ENCODE measurements at regions not wholly inside any gene's neighbourhood (a gene's known extent, or its start where the extent isn't known, plus 50 kb on each side); places are given as distances from the start of the nearest gene placed in this dataset.

DNA sequence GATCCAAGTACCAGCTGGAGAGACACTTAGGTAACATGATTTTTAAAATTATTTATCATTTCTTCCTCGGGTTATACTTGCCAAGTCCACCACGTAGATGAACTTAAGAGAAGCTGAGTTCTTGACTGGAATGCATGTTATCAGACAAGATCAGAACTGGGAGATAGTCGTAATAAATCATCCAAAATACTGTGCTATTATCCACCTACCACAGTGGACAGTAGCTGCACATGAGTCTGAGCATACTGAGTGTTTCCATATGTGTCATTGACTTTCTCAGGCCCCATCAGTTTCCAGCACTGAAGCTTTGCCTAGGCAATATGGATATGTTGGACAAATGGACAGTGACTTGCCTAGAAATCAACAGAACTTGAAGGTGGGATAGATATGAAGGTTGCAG, 77.9 kb upstream of the RRP15 start:
- H3K27ac ChIP-seq: no peak overlapping the region
- no peaks in the 10 kb centered on the region for H3K9me3 ChIP-seq
- 64 to 70% methylated on average over 3 of the region's 3 CpGs for WGBS, 2 donors
- no peak for DNase-seq
- H3K27me3 ChIP-seq: no peaks in the 10 kb centered on the region
- no peak for ATAC-seq (ENCODE audit: low FRiP score in 2 of 2)
- H3K36me3 ChIP-seq: no peaks in the 10 kb centered on the region
- TF ChIP-seq, protein P1, sequence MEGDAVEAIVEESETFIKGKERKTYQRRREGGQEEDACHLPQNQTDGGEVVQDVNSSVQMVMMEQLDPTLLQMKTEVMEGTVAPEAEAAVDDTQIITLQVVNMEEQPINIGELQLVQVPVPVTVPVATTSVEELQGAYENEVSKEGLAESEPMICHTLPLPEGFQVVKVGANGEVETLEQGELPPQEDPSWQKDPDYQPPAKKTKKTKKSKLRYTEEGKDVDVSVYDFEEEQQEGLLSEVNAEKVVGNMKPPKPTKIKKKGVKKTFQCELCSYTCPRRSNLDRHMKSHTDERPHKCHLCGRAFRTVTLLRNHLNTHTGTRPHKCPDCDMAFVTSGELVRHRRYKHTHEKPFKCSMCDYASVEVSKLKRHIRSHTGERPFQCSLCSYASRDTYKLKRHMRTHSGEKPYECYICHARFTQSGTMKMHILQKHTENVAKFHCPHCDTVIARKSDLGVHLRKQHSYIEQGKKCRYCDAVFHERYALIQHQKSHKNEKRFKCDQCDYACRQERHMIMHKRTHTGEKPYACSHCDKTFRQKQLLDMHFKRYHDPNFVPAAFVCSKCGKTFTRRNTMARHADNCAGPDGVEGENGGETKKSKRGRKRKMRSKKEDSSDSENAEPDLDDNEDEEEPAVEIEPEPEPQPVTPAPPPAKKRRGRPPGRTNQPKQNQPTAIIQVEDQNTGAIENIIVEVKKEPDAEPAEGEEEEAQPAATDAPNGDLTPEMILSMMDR (IDR thresholded peaks at IDR 0.05): no peak
- no peak for TF ChIP-seq POLR2A (IDR thresholded peaks at IDR 0.05)
- no peak for TF ChIP-seq EP300 (IDR thresholded peaks at IDR 0.05)
- TF ChIP-seq POLR2AphosphoS5 (IDR thresholded peaks at IDR 0.05): no peak
- H3K4me3 ChIP-seq: no peak overlapping the region
- H3K4me1 ChIP-seq: no peaks in the 10 kb centered on the region

DNA sequence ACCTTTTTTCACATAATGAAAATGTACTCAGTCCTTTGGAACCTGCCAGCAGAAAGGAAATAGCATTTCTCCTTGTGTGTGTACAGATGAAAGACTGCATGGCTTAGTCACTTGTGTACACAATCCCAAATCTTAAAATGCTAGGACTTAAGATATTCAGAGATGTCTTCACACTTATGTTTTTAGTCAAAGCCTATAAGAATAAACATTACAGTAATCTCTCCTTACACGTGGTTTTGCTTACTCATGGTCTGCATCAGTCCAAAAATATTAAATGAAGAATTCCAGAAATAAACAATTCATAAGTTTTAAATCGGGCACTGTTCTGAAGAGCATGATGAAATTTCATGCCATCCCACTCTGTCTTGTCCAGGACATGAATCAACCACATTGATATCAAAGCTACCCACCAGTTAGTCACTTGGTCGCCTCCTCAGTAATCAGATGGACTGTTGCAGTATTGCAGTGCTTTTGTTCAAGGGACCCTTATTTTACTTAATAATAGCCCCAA, 75.7 kb upstream of the RRP15 start:
- Histone ChIP-seq H3K27me3 (no peaks in the 10 kb centered on the region), H3K4me1 (no peaks in the 10 kb centered on the region), H3K4me3 (no peak overlapping the region), H3K36me3 (no peaks in the 10 kb centered on the region), H3K9me3 (no peaks in the 10 kb centered on the region), H3K27ac (no peak overlapping the region)
- WGBS, 2 donors: 55 to 61% methylated on average over 3 of the region's 3 CpGs
- DNase-seq: no peak
- ATAC-seq (ENCODE audit: low FRiP score in 2 of 2): no peak
- TF ChIP-seq, protein P1 (IDR thresholded peaks at IDR 0.05): no peak
- TF ChIP-seq POLR2A (IDR thresholded peaks at IDR 0.05) (no peak), POLR2AphosphoS5 (IDR thresholded peaks at IDR 0.05) (no peak), EP300 (IDR thresholded peaks at IDR 0.05) (no peak)

- Histone ChIP-seq H3K4me3 (no peak overlapping the region), H3K27ac (no peak overlapping the region), H3K9me3 (no peaks in the 10 kb centered on the region), H3K36me3 (no peaks in the 10 kb centered on the region), H3K4me1 (no peaks in the 10 kb centered on the region), H3K27me3 (no peaks in the 10 kb centered on the region)
- TF ChIP-seq EP300 (IDR thresholded peaks at IDR 0.05): no peak
- TF ChIP-seq, protein P1 (IDR thresholded peaks at IDR 0.05): no peak
- no peak for TF ChIP-seq POLR2A (IDR thresholded peaks at IDR 0.05)
- TF ChIP-seq POLR2AphosphoS5 (IDR thresholded peaks at IDR 0.05): no peak
- DNase-seq (no peak), ATAC-seq (ENCODE audit: low FRiP score in 2 of 2) (no peak)
Measured at GRCh38 chr1:218211241-218211640, 73.9 kb upstream of the RRP15 start.

DNA sequence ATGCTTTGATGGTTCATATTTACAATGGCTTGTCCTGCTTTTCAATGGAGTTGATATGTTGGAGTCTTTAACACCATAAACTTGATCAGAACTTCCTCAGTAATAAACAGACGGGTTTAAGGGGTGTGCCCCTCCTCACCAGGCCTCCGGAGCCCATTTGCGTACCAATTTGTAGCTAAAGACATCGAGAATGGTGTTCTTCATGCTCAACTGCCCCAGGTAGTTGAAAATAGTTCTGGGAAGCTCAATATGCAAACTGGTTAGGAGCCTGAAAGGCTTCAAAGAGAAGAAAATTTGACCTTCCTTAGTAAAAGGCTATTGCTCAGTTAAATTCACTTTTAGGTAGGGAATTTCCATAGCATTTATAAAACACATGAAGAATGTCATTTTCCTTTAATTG, 68.1 kb upstream of the RRP15 start:
- 41 to 60% methylated on average over 3 to 4 of the region's 4 CpGs for WGBS, 2 donors
- no peak for TF ChIP-seq POLR2A (IDR thresholded peaks at IDR 0.05)
- no peak for TF ChIP-seq EP300 (IDR thresholded peaks at IDR 0.05)
- no peak for TF ChIP-seq POLR2AphosphoS5 (IDR thresholded peaks at IDR 0.05)
- TF ChIP-seq, protein P1 (IDR thresholded peaks at IDR 0.05): no peak
- no peaks in the 10 kb centered on the region for H3K27me3 ChIP-seq
- no peak for ATAC-seq (ENCODE audit: low FRiP score in 2 of 2)
- H3K9me3 ChIP-seq: no peaks in the 10 kb centered on the region
- DNase-seq: no peak
- H3K4me3 ChIP-seq: no peak overlapping the region
- H3K36me3 ChIP-seq: no peaks in the 10 kb centered on the region
- H3K27ac ChIP-seq: no peak overlapping the region
- H3K4me1 ChIP-seq: no peaks in the 10 kb centered on the region

GRCh38 chr1:218219460-218219859, 65.6 kb upstream of the RRP15 start:
- Histone ChIP-seq H3K4me3 (no peak overlapping the region), H3K27ac (no peak overlapping the region), H3K27me3 (no peaks in the 10 kb centered on the region), H3K4me1 (no peaks in the 10 kb centered on the region), H3K9me3 (no peaks in the 10 kb centered on the region), H3K36me3 (no peaks in the 10 kb centered on the region)
- DNase-seq (no peak), ATAC-seq (ENCODE audit: low FRiP score in 2 of 2) (no peak)
- 70 to 74% methylated on average over 2 of the region's 2 CpGs for WGBS, 2 donors
- TF ChIP-seq, protein P1 (IDR thresholded peaks at IDR 0.05): no peak
- no peak for TF ChIP-seq EP300 (IDR thresholded peaks at IDR 0.05)
- no peak for TF ChIP-seq POLR2A (IDR thresholded peaks at IDR 0.05)
- no peak for TF ChIP-seq POLR2AphosphoS5 (IDR thresholded peaks at IDR 0.05)

Data from upper lobe of left lung (tissue), 6 donors.